GM23248 (cell line): ENCODE measurements at regions not wholly inside any gene's neighbourhood (a gene's known extent, or its start where the extent isn't known, plus 50 kb on each side); places are given as distances from the start of the nearest gene placed in this dataset.

Experiments
- EZH2 ChIP-seq: fragments of 200-600 bp; sonication (generic); IDR thresholded peaks from 2 replicates; pipeline ENCODE4 v1.6.1; 2018; ENCODE audit warnings: antibody characterized with exemption, mild to moderate bottlenecking; ENCODE audit not compliant: insufficient read depth, poor library complexity, severe bottlenecking
- EZH2phosphoT487 ChIP-seq: fragments of 200-600 bp; sonication (generic); IDR thresholded peaks from 2 replicates; pipeline ENCODE4 v1.6.1; 2018; ENCODE audit warnings: antibody characterized with exemption, moderate library complexity, mild to moderate bottlenecking, low read depth; ENCODE audit not compliant: insufficient read depth

DNA sequence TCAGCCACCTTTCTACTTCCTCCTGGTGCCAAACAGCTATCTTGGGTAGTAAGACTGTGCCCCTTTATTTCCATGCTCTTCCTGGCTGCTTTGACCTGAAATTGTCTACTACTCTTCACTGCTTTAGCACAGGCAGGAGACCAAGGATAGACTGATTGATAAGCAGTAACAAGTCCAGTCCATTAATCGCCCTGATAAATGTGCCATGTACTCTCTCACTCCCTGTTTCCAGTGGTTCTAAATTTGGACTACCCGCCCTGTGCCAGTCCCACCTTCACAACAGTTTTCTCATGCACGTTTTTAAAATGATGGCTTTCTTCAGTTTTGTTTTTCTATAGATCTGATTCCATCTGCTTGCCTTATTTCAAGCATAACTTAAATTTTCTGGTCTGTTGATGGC is 189.6 kb upstream of the RBMS1 start:
- TF ChIP-seq EZH2phosphoT487, result no peak
- no peak for TF ChIP-seq EZH2
